GM21717 (cell line): ENCODE measurements at regions not wholly inside any gene's neighbourhood (a gene's known extent, or its start where the extent isn't known, plus 50 kb on each side); places are given as distances from the start of the nearest gene placed in this dataset.

Source experiments
- ATAC-seq: cut with Tn5 transposase; IDR thresholded peaks from one replicate; pipeline ENCODE4 v1.9.1; 2021; ENCODE audit warnings: mild to moderate bottlenecking, moderate library complexity; ENCODE audit not compliant: unreplicated experiment

GRCh38 chr11:23320131-23320530, 459.9 kb upstream of the CCDC179 start:
- no peak for ATAC-seq

- peak; percentile 55 for ATAC-seq
Measured at GRCh38 chr11:23335586-23335985, 475.3 kb upstream of the CCDC179 start.

GRCh38 chr11:23336961-23337360, 476.7 kb upstream of the CCDC179 start:
- ATAC-seq: no peak

- no peak for ATAC-seq
Measured at GRCh38 chr11:23353611-23354010, 493.3 kb upstream of the CCDC179 start.

- no peak for ATAC-seq
Measured at GRCh38 chr11:23359297-23359696, 499.0 kb upstream of the CCDC179 start.

GRCh38 chr11:23364076-23364475, 503.8 kb upstream of the CCDC179 start:
- ATAC-seq: no peak

GRCh38 chr11:23370580-23371275, 510.5 kb upstream of the CCDC179 start:
- no peak for ATAC-seq

GRCh38 chr11:23377909-23378308, 517.6 kb upstream of the CCDC179 start:
- no peak for ATAC-seq

- no peak for ATAC-seq
Measured at GRCh38 chr11:23391031-23391430, 530.8 kb upstream of the CCDC179 start.

GRCh38 chr11:23398052-23398451, 537.8 kb upstream of the CCDC179 start:
- no peak for ATAC-seq

- ATAC-seq: no peak
Measured at GRCh38 chr11:23399995-23400394, 539.7 kb upstream of the CCDC179 start.

GRCh38 chr11:23403210-23404185, 543.2 kb upstream of the CCDC179 start:
- no peak for ATAC-seq

- no peak for ATAC-seq
Measured at GRCh38 chr11:23404225-23405160, 544.2 kb upstream of the CCDC179 start.

GRCh38 chr11:23405350-23405937, 545.2 kb upstream of the CCDC179 start:
- no peak for ATAC-seq

GRCh38 chr11:23406131-23406819, 546.0 kb upstream of the CCDC179 start:
- ATAC-seq: no peak

- no peak for ATAC-seq
Measured at GRCh38 chr11:23413057-23413456, 552.8 kb upstream of the CCDC179 start.

GRCh38 chr11:23423104-23423503, 562.8 kb upstream of the CCDC179 start:
- no peak for ATAC-seq

- ATAC-seq: no peak
Measured at GRCh38 chr11:23423656-23424055, 563.4 kb upstream of the CCDC179 start.

- no peak for ATAC-seq
Measured at GRCh38 chr11:23425381-23425780, 565.1 kb upstream of the CCDC179 start.

GRCh38 chr11:23429569-23429968, 569.3 kb upstream of the CCDC179 start:
- no peak for ATAC-seq
